ENCODE measurements at regions not wholly inside any gene's neighbourhood (a gene's known extent, or its start where the extent isn't known, plus 50 kb on each side); places are given as distances from the start of the nearest gene placed in this dataset.
"Not testable (repeated sequence)": the region's sequence is repeated elsewhere in the genome, so short reads cannot be mapped to it uniquely, and the experiment has no call there.

DNA sequence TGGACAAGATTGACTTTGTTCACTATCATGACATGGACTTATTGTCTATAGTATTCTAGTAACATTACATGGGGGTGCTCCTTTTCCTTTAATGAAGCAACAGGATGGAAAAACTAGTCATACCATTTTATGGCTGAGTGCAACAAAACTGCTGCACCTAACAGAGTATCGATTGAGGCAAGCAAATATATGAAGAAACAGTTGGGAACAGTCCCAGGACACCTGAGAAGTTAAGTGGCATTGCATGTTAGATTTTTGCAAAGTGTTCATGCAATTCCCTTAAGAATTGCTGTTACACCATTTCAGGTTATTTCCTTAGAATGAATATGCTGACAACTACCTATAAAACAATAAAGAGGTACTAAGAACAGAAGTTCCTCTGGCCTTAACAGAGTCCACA, 541.5 kb upstream of the ANO3 start:
- Mint-ChIP-seq H3K9me3 (peaks cover 9% of the 10 kb centered on the region), H3K27me3 (ENCODE audit: low read depth) (no peaks in the 10 kb centered on the region), H3K4me1 (ENCODE audit: low read depth) (no peaks in the 10 kb centered on the region), H3K36me3 (ENCODE audit: low read depth) (no peaks in the 10 kb centered on the region), H3K4me3 (no peak overlapping the region), H3K27ac (no peak overlapping the region)
- no peak for DNase-seq (ENCODE audit: low spot score)

DNA sequence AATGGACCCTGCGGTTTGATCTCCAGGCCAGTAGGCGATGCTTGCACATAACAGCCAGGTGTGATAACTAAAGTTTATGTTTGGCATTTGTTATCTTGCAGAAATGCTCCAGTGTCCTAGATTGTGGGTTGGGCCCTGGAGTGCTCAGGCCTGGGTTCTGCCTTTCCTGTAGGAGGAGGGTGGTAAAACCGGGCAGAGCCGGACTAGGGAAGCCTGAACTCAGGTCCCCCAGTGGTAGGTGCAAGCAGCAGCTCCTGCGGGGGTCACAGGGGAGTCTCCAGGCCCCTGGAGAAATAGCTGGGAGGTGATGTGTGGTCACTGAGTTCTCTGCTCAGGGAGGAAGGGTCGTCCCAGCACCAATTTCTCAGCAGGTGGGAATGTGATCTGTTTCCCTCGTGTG, 538.3 kb upstream of the ANO3 start:
- Mint-ChIP-seq H3K36me3 (ENCODE audit: low read depth) (no peaks in the 10 kb centered on the region), H3K4me1 (ENCODE audit: low read depth) (no peaks in the 10 kb centered on the region), H3K9me3 (peaks cover 24% of the 10 kb centered on the region), H3K27me3 (ENCODE audit: low read depth) (no peaks in the 10 kb centered on the region), H3K4me3 (no peak overlapping the region), H3K27ac (no peak overlapping the region)
- no peak for DNase-seq (ENCODE audit: low spot score)

DNA sequence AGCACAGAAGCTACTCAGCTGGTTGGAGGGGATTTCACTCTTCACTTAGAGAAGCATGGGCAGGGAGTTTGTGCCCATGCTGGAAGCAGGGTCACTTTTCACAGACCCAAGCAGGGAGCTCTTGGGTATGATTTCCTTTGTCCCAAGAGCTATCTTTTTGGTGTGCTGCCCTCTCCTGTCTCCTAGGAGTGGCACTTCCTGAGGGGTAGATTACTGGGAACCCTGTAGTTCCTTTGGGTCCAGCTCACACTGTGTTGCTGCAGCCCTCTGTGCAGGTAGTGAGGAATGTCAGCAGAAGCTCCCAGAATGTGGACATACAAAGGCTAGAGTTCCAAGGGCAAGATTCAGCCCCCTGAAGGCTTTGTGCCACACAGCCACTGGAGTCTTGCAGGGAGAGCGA, 537.1 kb upstream of the ANO3 start:
- Mint-ChIP-seq H3K27me3 (ENCODE audit: low read depth) (no peaks in the 10 kb centered on the region), H3K4me3 (no peak overlapping the region), H3K9me3 (peaks cover 25% of the 10 kb centered on the region), H3K27ac (no peak overlapping the region), H3K36me3 (ENCODE audit: low read depth) (no peaks in the 10 kb centered on the region), H3K4me1 (ENCODE audit: low read depth) (no peaks in the 10 kb centered on the region)
- DNase-seq (ENCODE audit: low spot score), result no peak

DNA sequence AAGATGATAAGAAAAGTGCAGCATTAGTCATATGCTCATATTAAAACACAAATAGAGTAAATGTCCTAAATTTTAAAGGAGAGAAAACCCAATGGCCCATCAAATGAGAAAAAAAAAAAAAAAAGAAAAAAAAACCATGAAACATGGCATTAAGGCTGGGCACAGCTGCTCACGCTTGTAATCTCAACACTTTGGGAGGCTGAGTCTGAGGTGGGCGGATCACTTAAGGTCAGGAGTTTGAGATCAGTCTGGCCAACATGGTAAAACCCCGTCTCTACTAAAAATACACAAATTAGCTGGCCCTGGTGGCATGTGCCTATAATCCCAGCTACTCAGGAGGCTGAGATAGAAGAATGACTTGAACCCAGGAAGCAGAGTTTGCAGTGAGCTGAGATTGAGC, 515.5 kb upstream of the ANO3 start:
- no peaks in the 10 kb centered on the region for H3K36me3 Mint-ChIP-seq (ENCODE audit: low read depth)
- DNase-seq (ENCODE audit: low spot score), result no peak
- H3K4me3 Mint-ChIP-seq, result no peak overlapping the region
- H3K4me1 Mint-ChIP-seq (ENCODE audit: low read depth), result no peaks in the 10 kb centered on the region
- H3K27me3 Mint-ChIP-seq (ENCODE audit: low read depth), result no peaks in the 10 kb centered on the region
- peaks cover 21% of the 10 kb centered on the region for H3K9me3 Mint-ChIP-seq
- H3K27ac Mint-ChIP-seq, result no peak overlapping the region

DNA sequence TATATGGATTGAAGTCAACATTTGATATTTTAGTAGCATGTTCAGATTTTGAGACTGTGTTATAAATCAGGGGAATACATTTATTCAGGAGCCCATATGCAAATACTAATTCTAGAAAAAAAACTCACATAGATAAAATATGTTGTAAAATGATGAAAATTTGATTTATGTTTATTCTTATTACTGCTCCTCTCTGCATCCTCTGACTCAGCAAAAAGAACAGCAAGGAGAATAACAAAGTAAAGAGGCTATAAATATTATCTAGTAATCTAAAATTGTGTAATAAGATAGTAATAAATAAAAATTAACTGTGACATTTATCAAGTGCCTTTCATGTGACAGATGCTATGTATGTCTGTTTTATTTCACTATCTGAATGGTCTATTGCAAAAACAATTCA, 507.2 kb upstream of the ANO3 start:
- Mint-ChIP-seq H3K4me3 (no peak overlapping the region), H3K4me1 (ENCODE audit: low read depth) (no peaks in the 10 kb centered on the region), H3K36me3 (ENCODE audit: low read depth) (no peaks in the 10 kb centered on the region), H3K27ac (no peak overlapping the region), H3K9me3 (peaks cover 17% of the 10 kb centered on the region), H3K27me3 (ENCODE audit: low read depth) (no peaks in the 10 kb centered on the region)
- no peak for DNase-seq (ENCODE audit: low spot score)

DNA sequence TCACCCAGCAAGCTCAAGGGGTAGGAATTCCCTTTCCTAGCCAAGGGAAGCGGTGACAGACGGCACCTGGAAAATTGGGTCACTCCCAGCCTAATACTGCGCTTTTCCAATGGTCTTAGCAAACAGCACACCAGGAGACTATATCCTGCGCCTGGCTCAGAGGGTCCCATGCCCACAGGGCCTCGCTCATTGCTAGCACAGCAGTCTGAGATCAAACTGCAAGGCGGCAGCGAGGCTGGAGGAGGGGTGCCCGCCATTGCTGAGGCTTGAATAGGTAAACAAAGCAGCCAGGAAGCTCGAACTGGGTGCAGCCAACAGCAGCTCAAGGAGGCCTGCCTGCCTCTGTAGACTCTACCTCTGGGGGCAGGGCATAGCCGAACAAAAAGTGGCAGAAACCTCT, 500.4 kb upstream of the ANO3 start:
- peaks cover 19% of the 10 kb centered on the region for H3K9me3 Mint-ChIP-seq
- H3K36me3 Mint-ChIP-seq (ENCODE audit: low read depth); H3K4me1 Mint-ChIP-seq (ENCODE audit: low read depth); H3K4me3 Mint-ChIP-seq; H3K27me3 Mint-ChIP-seq (ENCODE audit: low read depth); H3K27ac Mint-ChIP-seq; DNase-seq (ENCODE audit: low spot score): not testable (repeated sequence)

DNA sequence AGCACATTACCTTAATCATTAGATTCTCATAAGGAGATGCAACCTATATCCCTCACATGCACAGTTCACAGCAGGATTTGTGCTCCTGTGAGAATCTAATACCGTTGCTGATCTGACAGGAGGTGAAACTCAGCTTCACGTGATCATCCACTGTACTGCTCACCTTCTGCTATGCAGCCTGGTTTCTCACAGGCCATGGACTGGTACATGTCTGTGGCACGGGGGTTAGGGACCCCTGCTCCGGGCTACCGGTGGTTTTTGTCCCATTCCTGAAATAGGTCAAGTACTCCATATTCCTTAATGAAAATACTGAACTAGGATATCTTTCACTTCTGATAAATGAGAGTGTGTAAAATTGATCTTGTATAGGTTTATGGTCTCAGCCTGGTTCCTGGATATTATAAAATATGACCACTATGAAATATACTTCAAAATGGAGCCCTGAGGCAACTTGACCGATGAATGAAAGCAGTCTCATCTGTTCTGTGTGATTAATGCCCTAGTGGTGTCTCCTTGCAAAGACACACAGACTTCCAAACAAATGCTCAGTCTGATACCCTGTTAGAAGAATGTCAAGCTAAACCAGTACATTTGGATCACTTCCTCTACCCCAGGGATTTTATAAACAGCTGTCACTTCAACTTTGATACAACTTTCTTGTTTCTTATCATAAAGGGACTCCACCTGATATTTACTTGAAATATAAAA, 492.9 kb upstream of the ANO3 start:
- peaks cover 31% of the 10 kb centered on the region for H3K9me3 Mint-ChIP-seq
- no peak overlapping the region for H3K4me3 Mint-ChIP-seq
- H3K27ac Mint-ChIP-seq, result no peak overlapping the region
- no peaks in the 10 kb centered on the region for H3K36me3 Mint-ChIP-seq (ENCODE audit: low read depth)
- H3K27me3 Mint-ChIP-seq (ENCODE audit: low read depth), result no peaks in the 10 kb centered on the region
- no peak for DNase-seq (ENCODE audit: low spot score)
- no peaks in the 10 kb centered on the region for H3K4me1 Mint-ChIP-seq (ENCODE audit: low read depth)

DNA sequence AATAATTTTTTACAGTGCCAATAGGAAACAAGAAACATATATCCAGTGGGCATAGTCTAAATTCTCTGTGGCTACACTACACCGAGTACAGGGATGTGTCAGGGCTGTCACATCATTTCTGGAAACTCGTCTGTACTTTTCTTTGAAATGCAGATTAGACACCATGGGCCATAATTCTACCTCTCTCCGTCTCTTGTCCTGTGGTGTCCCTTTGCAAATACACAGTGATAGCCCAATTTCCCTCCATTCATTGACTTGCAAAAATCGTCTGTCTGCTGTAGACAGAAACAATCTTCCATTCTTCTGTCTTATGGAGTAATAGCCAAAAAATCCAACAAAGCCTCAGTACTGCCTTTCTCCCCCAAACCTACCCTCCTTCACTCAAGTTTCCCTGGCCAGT, 487.1 kb upstream of the ANO3 start:
- Mint-ChIP-seq H3K4me3 (no peak overlapping the region), H3K9me3 (peaks cover 53% of the 10 kb centered on the region), H3K36me3 (ENCODE audit: low read depth) (no peaks in the 10 kb centered on the region), H3K27me3 (ENCODE audit: low read depth) (no peaks in the 10 kb centered on the region), H3K27ac (no peak overlapping the region), H3K4me1 (ENCODE audit: low read depth) (no peaks in the 10 kb centered on the region)
- DNase-seq (ENCODE audit: low spot score), result no peak

DNA sequence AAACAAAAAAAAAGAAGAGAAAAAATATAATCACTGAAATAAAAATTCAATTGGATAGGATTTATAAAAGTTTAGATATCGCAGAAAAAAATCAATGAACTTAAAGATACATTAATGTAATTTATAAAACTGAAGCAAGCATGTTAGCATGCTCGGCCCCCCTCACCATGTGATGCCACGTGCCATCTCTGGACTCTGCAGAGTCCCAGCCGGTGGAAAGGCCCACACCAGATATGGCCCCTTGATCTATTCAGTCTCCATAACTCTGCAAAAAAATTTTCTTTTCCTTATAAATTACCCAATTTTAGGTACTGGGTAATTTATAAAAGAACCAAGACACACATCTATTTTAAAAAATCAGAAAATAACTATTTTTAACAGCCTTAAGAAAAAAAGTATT, 476.0 kb upstream of the ANO3 start:
- H3K4me3 Mint-ChIP-seq, result no peak overlapping the region
- H3K27ac Mint-ChIP-seq, result no peak overlapping the region
- no peak for DNase-seq (ENCODE audit: low spot score)
- no peaks in the 10 kb centered on the region for H3K4me1 Mint-ChIP-seq (ENCODE audit: low read depth)
- H3K9me3 Mint-ChIP-seq, result peaks cover 30% of the 10 kb centered on the region
- H3K36me3 Mint-ChIP-seq (ENCODE audit: low read depth), result no peaks in the 10 kb centered on the region
- no peaks in the 10 kb centered on the region for H3K27me3 Mint-ChIP-seq (ENCODE audit: low read depth)

DNA sequence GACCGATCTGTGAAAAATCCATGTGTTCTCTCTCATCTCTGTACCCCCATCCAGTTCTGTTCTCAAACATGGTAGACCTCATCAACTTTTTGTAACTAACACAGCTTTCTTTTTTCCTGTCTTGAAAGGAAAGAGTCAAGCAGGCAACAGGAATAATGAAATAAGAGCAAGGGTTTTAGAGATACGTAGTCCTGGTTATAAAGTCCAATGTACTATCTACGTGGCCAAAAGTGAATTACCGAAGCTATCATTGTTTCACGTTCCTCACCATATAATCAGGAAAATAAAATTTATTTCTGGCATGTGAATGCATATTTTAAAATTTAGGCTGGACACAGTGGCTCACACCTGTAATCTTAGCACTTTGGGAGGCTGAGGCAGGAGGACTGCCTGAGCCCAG, 472.2 kb upstream of the ANO3 start:
- H3K36me3 Mint-ChIP-seq (ENCODE audit: low read depth), result no peaks in the 10 kb centered on the region
- H3K27ac Mint-ChIP-seq, result no peak overlapping the region
- no peak for DNase-seq (ENCODE audit: low spot score)
- no peaks in the 10 kb centered on the region for H3K4me1 Mint-ChIP-seq (ENCODE audit: low read depth)
- H3K9me3 Mint-ChIP-seq, result peaks cover 20% of the 10 kb centered on the region
- no peak overlapping the region for H3K4me3 Mint-ChIP-seq
- no peaks in the 10 kb centered on the region for H3K27me3 Mint-ChIP-seq (ENCODE audit: low read depth)

DNA sequence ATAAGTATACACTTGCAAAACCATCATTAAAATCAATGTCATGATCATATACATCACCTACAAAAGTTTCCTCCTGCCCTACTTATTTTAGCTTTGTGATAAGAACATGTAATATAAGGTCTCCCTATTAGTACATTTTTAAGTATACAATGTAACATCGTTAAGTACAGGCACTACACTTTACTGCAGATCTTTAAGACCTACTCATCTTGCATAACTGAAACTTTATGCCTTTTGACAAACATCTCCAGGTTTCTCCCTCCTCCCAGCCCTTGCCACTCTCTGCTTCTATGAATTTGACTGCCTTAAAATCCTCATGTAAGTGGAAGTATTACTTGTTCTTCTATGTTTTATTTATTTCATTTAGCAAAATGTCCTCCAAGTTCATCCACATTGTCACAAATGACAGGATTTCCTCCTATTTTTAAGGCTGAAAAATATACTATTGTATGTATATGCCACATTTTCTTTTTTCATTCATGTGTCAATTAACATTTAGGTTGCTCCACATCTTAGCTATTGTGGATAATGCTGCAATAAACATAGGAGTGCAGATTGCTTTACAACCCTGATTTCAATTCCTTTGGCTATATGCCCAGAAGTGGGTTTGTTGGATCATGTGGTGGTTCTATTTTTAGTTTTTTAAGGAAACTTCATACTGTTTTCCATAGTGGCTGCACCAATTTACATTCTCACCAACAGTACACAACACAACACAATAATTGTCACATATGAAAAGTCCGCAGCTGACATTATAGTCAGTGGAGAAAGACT, 471.1 kb upstream of the ANO3 start:
- Mint-ChIP-seq H3K27me3 (ENCODE audit: low read depth) (no peaks in the 10 kb centered on the region), H3K4me1 (ENCODE audit: low read depth) (no peaks in the 10 kb centered on the region), H3K4me3 (no peak overlapping the region), H3K27ac (no peak overlapping the region), H3K9me3 (peaks cover 15% of the 10 kb centered on the region), H3K36me3 (ENCODE audit: low read depth) (no peaks in the 10 kb centered on the region)
- no peak for DNase-seq (ENCODE audit: low spot score)

DNA sequence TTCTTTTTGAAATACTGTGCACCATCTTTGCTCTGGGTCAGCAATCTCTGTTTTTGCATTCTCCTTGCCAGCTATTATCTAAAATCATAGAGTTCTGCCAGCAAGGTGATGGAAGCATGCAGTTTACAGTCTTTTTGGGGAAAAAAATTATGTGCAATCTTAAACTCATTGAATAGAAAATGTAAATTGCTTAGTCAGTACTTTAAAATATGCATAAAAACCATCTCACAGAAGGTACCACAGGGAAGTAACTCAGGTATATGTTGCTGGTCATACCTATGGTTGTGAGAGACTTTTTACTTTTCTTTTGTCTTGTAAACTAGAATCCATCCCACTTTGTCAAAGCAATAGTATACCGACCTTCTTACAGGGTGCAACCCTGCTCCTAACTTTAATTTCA, 469.8 kb upstream of the ANO3 start:
- H3K4me3 Mint-ChIP-seq, result no peak overlapping the region
- DNase-seq (ENCODE audit: low spot score), result no peak
- no peaks in the 10 kb centered on the region for H3K36me3 Mint-ChIP-seq (ENCODE audit: low read depth)
- H3K27ac Mint-ChIP-seq, result no peak overlapping the region
- H3K4me1 Mint-ChIP-seq (ENCODE audit: low read depth), result no peaks in the 10 kb centered on the region
- no peaks in the 10 kb centered on the region for H3K27me3 Mint-ChIP-seq (ENCODE audit: low read depth)
- peaks cover 13% of the 10 kb centered on the region for H3K9me3 Mint-ChIP-seq

DNA sequence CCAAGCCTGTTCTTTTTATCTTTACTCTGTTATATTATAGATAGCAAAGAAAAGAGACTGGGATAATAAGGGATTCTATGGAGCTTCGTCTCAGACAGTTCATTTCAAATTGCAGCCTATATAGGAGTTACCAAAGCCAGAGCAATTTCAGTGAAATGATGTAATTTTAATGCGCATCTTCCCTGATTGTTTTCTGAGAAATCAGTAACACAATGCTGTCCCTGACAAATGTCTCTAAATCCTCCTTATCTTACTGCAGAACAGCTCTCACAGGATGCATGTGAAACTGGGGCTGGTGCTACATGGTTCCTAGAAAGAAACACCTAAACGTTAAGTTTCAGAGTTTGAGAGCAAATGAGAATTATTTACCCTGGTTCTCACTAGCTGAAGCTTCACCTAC, 467.9 kb upstream of the ANO3 start:
- Mint-ChIP-seq H3K27ac (no peak overlapping the region), H3K27me3 (ENCODE audit: low read depth) (no peaks in the 10 kb centered on the region), H3K36me3 (ENCODE audit: low read depth) (no peaks in the 10 kb centered on the region), H3K9me3 (peaks cover 23% of the 10 kb centered on the region), H3K4me1 (ENCODE audit: low read depth) (no peaks in the 10 kb centered on the region), H3K4me3 (no peak overlapping the region)
- DNase-seq (ENCODE audit: low spot score), result no peak

DNA sequence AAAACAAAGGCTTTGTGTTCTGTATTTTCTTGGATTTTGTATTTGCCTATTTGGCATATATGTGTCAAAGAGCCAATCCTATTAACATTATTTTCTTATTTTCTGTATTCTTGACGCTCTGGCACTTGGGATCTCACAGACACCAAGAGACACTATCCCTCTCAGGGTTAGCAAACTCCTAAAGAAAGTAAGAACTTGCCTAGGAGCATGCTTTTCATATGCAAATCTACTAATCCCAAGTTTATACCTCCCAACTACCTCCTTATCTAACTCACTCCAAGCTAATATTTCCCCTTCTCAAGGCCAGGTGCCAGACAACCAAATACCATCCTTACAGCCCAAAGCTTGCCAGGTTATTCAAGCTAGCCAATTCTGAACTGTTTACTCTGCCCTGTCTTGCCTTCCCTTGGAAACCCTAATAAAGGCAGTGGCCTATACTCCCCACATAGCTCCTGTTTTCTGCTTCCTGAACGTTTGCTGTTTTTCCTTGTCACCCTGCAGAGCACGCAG, 455.4 kb upstream of the ANO3 start:
- Mint-ChIP-seq H3K9me3 (peaks cover 28% of the 10 kb centered on the region), H3K36me3 (ENCODE audit: low read depth) (no peaks in the 10 kb centered on the region), H3K4me3 (no peak overlapping the region), H3K4me1 (ENCODE audit: low read depth) (no peaks in the 10 kb centered on the region), H3K27me3 (ENCODE audit: low read depth) (no peaks in the 10 kb centered on the region), H3K27ac (no peak overlapping the region)
- DNase-seq (ENCODE audit: low spot score), result no peak
